Hematopoietic multipotent progenitor cell treated with erythropoietin and hydrocortisone succinate and interleukin-3 and kit ligand, for 15 days (in vitro differentiated cells): ENCODE measurements at regions not wholly inside any gene's neighbourhood (a gene's known extent, or its start where the extent isn't known, plus 50 kb on each side); places are given as distances from the start of the nearest gene placed in this dataset.
"Not testable (repeated sequence)": the region's sequence is repeated elsewhere in the genome, so short reads cannot be mapped to it uniquely, and the experiment has no call there.

Experiments used
- DNase-seq: peaks from one replicate; pipeline ENCODE4 v3.0.0-alpha.2; 2015; ENCODE audit warnings: low spot score

DNA sequence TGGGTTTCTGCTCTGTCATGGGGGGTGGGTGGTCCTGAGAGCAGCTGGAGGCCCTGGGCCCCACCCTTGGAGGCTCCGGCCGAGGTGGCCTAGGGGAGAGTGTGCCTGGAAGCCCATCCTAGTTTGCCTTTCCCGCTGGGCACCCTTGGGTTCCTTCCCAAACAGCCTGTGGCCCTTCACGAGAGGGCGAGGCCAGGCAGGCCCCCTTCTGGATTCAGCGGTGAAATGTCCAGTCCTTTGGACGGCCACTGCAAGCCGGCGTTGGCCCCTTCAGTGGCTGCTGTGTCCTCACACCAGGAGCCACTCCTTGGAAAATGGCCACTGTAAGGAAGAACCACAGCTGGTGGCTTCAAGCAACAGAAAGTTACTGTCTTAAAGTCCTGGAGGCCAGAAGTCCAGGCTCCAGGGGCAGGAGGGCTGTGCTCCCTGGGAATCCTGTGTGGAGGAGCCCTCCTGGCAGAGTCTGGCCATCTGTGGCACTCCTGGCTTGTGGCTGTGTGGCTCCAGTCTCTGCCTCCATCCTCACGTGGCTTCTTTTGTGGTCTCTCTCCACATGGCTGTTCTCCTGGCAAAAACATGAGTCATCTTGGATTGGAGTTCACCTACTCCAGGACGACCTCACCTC is 854.1 kb downstream of the TBC1D22A start:
- DNase-seq, result no peak

DNA sequence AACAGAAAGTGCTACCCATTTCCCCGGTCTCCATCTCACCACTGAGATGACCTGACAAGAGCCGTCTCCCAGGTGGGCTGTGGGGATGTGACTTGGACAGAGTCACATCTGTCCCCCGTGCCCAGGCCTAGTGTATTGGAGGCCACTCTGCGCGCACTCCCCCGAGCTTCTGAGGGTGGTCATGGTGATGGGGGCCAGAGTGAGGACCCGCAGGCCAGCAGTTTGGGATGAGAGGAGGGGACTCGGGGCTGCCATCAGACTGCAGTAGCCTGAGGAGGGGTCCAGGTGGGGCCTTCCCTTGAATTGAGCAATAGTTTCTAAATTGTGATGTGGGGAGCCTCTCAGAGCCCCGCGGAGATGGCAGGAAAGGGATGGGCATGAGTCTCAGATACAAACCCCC is 852.6 kb downstream of the TBC1D22A start:
- no peak for DNase-seq

DNA sequence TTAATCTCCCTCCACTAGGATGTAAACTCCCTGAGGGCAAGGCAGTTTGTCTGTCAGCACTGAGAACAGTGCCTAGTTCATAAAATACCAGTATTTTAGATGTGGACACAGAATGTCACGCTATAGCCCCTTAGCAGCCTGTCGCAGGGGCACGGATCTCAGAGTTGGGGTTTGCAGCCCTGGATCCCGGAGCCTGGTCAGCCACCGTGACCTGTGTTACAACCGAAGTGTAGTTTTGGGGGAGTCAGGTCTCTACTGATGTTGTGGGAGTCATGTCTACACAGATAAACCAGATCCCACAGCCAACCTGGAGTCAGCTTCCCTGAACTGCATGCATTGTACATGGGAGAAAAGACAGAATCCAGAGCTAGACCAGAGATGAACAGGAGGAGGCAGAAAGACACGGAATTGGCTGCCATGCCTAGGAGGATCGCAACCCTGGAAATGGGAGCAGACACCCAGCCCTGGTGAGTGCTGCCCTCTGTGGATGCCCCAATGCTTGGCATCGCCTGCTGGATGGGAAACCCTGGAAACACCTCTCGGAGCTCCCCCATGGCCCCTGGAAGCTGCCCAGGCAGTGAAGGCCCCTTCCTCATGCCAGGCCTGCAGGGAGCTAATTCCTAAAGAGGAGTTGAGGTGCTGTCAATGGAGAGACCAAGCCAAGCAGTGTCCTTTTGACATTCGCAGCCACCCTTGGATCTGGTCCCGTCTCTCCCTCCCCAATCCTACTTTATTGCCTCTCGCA is 851.3 kb downstream of the TBC1D22A start:
- DNase-seq, result no peak

DNA sequence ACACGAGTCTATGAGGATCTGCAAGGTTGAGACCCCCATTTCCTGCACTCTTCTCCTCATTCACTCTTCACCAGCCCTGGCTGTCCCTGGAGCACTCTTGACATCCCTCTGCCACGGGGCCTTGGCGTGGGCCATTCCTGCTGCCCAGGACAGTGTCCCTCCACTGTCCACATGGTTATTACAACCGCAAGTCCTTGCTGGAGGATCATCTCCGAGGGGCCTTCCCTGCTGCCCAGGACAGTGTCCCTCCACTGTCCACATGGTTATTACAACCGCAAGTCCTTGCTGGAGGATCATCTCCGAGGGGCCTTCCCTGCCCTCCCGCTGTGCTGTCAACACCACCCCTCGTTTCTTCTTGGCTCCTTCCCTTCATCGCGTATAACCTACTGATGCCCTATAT is 850.7 kb downstream of the TBC1D22A start:
- DNase-seq, result not testable (repeated sequence)

DNA sequence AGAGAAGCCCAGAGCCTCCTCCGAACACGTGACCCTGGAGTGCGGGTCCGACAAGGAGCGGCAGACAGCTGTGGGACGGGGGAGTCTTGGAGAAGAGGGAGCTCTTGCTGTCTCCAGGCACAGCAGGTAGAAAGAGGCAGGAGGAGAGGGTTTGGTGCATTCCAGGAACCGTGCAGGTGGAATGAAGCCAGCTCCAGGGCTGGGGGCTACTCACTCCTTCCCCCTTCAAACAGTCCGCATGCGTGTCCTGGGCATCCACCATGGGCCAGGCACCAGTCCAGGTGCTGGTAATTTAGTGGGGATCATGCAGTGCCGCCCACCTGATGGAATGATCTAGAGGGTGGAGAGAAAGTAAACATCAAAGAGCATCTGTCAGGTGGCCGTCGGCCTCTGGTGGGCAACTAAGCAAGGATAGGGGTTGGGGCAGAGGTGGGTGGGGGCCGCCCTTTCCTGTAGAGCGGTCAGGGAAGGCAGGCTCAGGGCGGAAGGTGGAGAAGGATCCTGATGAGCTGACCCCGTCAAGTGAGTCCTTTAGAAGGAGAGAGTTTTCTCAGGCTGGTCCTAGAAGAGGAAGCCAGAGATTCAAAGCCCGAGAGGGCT is 850.0 kb downstream of the TBC1D22A start:
- DNase-seq, result no peak

DNA sequence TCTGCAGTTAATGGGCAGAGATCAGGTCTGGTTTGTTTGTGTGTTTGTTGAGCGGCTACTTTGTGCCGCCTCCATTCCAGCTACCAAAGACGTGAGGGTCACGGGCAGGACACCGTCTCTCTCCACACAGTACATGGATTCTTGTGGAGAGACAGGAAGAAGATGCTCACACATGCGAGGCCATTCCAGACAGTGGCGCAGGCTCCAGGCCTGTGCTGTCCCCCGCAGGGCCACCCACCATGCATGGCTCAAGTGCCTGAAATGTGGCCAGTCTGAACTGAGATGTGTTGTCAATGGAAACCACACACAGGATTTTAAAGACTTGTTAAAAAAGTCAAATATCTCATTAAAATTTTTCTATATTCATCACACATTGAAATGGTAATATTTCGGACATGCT is 848.3 kb downstream of the TBC1D22A start:
- no peak for DNase-seq

DNA sequence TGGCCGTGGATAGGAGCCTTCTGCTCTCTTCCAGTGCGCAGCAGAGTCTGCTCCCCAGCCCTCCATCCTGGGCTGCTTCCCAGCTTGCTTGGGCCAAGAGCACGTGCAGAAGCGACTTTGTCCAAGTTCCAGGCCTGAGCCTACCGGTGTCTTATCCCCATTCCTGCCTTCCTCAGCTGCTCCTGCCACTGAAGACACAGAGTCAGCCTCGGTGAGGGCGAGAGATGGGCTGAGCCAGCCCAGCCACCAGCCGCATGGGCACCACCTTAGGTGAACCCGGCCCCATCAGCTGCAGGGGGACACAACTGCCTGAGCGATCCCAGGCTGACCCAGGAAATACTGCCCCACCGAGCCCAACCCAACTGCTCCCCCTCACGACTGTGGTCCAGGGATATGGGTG is 847.8 kb downstream of the TBC1D22A start:
- no peak for DNase-seq

DNA sequence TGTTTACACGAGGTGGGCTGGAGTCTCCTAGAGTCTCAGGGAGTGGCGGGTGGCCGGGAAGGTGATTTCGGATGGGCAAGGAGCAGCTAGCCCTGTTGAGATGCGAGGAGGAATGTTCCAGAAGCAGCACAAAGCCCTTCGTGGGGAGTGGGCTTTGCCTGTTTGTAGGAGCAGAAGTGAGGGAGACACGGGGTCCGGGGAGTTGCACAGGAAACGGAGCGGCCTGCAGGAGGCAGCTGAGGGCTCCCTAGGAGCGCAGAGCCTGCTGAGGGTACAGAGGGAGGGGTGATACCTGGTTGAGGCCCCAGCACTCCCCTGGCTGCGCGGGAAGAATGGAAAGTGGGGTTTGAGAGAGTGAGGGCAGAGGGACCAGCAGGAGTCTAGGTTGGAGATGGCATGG is 847.2 kb downstream of the TBC1D22A start:
- DNase-seq, result no peak

DNA sequence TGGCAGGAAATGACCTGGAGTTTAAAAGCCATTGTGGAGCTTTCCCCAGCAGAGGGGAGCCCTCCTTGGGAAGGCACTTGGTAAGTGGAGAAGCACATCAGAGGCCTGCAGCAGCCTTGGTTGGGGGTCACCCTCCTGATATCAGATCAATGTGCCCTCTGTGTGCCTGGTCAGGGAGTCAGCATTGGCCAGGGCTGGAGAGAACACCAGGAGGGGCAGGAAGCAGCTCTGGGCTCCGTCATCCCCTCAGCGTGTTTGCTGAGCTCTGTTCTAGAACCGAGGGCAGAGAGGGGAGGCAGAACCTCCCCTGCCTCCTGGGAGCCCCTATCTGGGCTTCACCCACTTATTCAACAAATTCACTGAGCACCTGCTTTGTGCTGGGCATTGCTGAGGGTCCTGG is 846.0 kb downstream of the TBC1D22A start:
- no peak for DNase-seq

DNA sequence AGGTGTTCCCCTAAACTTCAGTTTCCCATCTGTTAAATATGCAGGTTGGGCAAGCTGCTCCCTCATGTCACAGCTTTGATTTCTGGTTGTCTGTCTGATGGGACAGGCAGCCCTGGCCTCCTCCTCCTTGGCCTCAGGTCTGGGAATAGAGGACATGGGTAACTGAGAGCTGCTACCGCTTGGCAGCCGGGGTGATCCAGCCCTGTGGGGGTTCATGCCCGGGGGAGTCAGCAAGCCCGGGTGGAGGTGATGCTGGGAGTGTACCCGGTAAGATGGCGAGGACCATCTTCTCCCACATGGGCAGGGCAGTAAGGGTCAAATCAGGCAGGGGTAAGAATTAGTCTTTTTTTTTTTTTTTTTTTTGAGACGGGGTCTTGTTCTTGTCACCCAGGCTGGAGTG is 845.0 kb downstream of the TBC1D22A start:
- no peak for DNase-seq

DNA sequence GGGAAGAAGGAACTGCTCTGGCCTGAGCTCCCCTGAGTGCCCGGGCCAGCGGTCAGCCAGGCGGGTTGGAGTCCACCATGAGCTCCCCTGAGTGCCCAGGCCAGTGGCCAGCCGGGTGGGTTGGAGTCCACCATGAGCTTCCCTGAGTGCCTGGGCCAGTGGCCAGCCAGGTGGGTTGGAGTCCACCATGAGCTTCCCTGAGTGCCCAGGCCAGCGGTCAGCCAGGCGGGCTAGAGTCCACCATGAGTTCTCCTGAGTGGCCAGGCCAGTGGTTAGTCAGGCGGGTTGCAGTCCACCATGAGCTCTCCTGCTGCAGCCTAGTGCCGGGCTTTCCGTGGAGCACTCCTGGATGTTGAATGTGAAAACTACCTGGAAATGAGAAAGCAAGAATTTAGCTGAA is 844.0 kb downstream of the TBC1D22A start:
- no peak for DNase-seq

DNA sequence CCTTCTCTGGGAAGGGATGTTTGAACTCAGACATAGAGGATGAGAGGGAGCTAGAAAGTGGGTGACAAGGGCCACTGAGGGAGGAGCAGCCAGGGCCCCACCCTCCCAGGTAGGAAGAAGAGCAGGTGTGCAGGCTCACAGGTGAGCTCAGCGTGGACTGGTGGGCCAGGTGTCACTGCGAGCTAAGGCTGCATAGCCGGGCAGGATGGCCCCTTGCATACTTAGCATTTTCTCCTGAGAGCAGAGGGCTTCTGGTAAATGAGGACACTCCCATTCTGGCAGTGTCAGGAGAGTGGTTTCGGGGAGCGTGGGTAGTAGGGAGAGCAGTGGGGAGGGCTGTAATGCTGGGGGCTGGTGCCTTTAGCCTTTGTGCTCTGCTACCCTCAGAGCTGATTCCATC is 843.4 kb downstream of the TBC1D22A start:
- DNase-seq, result no peak

DNA sequence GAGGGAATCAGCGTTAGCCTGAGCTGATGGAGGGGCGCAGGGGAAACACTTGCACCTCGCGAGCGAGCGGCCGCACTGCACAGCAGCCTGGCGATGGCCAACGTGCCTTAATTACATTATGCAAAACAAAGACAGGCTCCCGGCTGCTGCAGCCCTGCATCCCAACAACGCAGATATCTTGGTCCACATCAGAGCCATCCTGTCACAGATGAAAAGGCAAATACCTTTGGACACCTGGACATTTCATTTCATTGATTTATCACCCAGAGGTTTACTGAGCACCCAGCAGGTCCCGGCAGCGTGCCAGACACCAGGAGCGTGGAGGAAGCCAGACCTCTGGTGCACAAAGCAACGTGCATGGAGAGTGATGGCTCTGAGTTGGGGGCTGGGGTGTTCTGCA is 843.0 kb downstream of the TBC1D22A start:
- no peak for DNase-seq

DNA sequence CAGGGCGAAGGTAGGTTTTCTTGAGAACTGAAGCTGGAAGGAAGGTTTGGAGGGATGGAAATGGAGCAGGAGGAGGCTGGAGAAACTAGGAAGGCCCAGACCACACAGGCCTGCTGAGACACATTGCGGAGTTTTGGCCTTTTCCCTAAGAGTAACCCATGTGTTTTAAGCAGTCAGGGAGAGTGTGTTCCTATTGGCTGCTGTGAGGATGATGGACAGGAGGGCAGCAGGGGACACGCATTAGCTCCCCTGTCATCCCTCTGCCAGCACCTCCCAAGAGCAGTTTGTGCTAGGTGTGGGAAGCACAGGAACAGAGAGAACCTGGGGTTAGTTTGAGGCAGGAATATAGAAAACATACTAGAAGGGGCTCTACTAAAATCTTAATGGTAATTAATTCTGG is 842.1 kb downstream of the TBC1D22A start:
- DNase-seq, result no peak

DNA sequence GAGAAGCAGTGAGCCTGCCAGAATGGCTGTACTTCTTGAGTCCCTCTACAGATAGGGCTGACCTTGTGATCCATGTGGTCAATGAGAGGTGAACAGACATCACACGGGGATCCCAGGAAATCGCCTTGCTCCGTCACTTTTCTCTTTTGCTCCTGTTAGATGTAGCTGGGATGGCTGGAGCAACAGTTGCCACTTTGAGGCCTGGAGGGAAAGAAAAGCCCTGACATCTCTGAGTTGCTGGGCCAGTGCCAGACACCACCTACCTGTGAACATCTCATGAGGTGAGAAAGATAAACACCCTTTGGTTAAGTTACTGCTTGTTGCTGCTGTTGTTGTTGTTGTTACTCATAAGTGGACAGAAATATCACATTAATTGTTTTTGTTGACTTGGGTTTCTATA is 840.3 kb downstream of the TBC1D22A start:
- no peak for DNase-seq

DNA sequence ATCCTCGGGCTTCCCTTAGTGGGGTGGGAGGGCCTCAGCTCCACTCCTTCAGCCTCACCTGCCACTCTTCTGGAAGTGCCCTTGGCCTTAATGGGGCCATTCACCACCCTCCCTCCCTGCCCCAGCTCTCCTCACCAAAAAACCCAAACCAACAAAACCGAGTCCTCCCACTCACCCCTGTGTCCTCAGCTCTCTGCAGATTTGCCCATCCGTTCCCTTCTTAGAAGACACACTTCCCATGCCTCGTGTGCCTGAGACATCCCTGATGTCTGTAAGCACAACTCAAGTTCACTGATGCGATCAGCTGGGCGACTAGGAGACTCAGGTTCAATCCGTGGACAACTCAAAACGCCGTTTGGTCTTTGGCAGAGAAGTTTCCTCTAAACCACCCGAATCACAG is 839.2 kb downstream of the TBC1D22A start:
- DNase-seq, result no peak

DNA sequence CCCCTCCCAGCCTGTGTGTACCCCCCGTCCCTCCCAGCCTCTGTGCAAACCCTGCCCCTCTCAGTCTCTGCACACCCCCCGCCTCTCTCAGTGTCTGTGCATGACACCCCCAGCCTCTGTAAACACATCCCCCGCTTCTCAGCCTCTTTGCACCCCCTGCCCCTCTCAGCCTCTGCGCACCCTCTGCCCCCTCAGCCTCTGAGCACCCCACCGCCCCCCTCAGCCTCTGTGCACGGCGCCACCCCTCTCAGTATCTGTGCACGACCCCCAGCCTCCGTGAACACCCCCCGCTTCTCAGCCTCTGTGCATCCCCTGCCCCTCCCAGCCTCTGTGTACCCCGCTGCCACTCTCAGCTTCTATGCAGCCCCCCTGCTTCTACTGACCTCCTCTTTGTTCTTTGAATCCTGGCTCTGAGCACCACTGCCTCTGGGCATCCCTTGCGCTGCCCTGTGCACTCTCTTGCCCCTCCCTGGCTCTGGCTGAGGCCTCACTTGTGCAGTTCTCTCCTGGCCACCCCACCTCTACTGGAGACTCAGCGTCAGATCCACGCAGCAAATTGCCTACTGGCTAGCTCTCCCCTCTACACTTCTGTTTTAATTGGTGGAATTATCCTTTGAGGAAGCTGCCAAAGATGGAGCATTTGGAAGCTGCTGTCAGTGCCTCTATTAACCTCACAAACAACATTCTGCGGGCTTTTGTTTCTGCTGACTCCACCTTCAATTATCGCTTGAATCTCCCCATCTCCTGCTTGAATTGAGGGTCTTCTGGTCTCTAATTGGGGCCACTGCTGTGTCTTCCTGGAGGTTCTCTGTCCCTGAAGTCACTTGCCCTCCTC is 838.6 kb downstream of the TBC1D22A start:
- no peak for DNase-seq

DNA sequence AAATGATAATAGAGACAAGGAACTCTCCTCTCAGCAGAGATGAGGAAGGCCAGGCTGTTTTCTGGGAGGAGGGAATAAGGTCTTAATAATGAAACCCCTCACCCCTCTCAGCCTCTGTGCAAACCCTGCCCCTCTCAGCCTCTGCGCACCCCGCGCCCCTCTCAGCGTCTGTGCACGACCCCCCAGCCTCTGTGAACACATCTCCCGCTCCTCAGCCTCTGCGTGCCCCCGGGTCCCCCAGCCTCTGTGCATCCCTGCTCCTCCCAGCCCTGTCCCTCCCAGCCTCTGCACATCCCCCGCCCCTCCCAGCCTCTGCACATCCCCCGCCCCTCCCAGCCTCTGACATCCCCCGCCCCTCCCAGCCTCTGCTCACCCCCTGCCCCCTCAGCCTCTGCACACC is 837.8 kb downstream of the TBC1D22A start:
- no peak for DNase-seq

DNA sequence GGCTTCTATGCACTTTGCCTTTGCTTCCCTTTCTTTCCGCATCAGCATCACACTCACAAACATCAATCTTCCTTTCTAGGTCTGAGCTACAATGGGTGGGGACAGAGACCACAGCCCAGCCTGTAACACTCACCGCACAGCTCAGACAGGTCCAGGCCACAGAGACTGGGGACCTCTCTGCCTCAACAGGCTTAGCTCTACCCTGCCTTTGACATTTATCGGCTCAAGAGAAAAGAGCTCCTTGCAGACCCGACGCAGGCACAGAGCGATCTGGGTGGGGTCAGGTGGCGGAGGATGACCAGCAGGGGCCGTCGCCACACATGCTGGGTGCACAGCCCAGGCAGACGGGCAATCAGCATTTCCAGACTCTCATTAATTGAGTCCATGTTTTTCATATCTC is 837.3 kb downstream of the TBC1D22A start:
- DNase-seq, result no peak

DNA sequence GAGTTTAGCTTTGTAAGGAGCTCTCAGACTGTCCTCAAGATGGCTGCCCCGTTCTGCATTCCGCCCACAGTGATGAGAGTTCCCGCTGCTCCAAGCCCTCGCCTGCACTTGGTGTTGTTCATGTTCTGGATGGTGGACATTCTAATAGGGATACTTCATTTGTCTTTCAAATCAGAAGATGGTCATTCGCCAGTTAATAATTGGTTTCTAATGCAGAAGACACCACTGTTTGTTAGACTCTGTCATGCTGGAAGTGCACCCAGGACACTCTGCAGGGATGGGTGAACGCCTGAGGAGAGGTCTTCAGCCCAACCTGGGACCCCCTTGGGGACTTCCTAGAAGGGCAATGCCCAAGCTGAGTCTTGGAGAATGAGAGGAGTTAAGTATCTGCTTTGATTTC is 836.4 kb downstream of the TBC1D22A start:
- no peak for DNase-seq

DNA sequence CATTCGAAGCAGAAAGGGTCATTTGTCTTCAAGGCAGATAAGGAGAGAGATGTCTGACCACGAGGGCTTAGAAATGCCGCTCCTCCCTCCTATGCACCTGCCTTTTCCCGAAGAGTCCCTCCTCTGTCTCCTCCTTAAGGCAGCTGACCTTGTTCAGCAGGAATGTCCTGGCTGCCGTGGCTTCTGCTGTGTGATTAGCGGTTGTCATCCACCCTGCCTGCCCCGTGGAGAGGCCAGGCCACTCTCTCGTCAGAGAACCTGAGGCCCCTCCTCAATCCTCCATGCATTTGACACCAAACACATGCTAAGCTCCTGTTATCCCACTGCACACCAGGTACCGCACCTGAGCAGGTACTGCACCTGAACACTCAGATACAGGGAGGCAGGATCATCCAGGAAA is 834.6 kb downstream of the TBC1D22A start:
- no peak for DNase-seq

DNA sequence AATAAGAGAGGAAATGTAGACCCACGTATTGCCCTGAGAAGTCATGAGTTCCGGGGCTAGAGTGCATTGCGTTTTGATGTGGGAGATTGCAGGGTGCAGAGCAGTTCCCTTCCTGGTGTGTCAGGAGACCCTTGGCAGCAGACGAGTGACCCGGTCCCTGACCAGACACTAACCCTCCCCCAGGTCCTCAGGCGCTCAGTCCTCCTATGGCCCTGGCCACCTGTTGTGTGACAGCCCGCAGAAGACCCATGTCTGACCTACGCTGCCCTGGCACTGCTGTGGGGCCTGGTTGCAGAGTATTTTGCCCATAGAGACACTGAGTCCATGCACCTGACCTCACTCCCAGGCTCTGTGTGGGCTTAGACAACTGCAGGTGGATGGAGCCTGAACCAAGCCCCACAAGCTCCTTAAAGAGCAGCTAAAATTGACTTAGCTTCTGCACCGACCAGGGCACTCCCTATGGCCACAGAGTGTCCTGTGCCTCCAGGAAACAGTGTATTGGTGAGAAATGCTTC is 833.8 kb downstream of the TBC1D22A start:
- DNase-seq, result no peak
